ENCODE measurements at regions not wholly inside any gene's neighbourhood (a gene's known extent, or its start where the extent isn't known, plus 50 kb on each side); places are given as distances from the start of the nearest gene placed in this dataset.

DNA sequence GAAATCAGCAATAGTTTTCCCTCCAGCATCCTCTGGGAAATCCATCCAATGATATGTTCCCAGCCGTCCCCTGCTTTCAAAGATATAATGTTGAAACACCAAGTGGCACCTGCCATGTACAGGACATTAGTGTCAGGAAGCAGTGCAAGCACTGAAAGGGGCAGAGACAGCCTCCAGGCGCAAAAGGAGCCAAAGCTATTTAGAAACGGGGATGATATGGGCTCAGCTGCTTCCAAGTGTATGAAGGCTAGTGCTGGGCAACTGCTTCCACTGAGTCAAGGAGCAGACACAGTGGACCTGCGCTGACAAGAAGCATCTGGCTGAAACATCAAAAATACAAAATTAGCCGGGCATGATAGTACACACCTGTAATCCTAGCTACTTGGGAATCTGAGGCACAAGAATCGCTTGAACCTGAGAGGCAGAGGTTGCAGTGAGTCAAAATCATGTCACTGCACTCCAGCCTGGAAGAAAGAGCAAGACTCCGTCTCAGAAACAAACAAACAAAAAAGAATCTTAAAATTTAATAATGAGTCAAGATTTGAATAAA is 119.7 kb downstream of the AQP9 start:
- Histone ChIP-seq H3K36me3 (no peaks in the 10 kb centered on the region), H3K27me3 (no peaks in the 10 kb centered on the region), H3K9me3 (no peaks in the 10 kb centered on the region), H3K4me1 (peaks cover 6% of the 10 kb centered on the region), H3K4me3 (no peak overlapping the region), H3K27ac (no peak overlapping the region)
- intact Hi-C loops (cut with DNase I), result no loop called here
- TF ChIP-seq POLR2AphosphoS5 (IDR thresholded peaks at IDR 0.05; ENCODE audit: insufficient read depth in 1 of 2, low read depth in 1 of 2) (no peak), POLR2A (IDR thresholded peaks at IDR 0.05) (no peak)
- TF ChIP-seq, protein P1, sequence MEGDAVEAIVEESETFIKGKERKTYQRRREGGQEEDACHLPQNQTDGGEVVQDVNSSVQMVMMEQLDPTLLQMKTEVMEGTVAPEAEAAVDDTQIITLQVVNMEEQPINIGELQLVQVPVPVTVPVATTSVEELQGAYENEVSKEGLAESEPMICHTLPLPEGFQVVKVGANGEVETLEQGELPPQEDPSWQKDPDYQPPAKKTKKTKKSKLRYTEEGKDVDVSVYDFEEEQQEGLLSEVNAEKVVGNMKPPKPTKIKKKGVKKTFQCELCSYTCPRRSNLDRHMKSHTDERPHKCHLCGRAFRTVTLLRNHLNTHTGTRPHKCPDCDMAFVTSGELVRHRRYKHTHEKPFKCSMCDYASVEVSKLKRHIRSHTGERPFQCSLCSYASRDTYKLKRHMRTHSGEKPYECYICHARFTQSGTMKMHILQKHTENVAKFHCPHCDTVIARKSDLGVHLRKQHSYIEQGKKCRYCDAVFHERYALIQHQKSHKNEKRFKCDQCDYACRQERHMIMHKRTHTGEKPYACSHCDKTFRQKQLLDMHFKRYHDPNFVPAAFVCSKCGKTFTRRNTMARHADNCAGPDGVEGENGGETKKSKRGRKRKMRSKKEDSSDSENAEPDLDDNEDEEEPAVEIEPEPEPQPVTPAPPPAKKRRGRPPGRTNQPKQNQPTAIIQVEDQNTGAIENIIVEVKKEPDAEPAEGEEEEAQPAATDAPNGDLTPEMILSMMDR (IDR thresholded peaks at IDR 0.05), result no peak
- DNase-seq (ENCODE audit: extremely low spot score in 2 of 2), result no peak

DNA sequence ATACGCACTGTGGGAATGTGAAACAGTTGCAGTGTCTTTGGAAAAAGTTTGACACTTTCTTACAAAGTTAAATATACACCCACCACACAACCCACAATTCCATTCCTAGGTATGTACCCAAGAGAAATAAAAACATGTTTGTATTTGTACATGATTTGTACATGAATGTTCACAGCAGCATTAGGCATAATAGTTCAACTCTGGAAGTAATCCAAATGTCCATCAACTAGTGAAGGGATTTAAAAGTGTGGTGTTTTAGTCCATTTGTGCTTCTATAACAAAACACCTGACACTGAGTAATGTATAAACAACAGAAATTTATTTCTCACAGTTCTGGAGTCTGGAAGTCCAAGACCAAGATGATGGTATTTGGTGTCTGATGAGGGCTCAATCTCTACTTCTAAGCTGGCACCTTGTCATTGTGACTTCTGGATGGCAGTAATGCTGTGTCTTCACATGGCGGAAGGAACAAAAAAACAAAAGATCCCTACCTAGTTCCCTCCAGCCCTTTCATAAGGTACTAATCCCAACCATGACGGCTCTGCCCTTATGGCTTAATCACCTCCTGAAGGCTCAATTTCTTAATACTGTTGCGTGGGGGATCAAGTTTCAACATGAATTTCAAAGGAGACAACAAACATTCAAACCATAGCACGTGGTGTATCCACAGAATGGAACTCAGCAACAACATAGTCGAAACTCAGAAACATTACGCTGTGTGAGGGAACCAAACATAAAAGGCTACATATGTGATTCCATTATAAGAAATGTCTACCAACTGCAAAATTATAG is 120.5 kb downstream of the AQP9 start:
- no peaks in the 10 kb centered on the region for H3K9me3 ChIP-seq
- no peaks in the 10 kb centered on the region for H3K27me3 ChIP-seq
- H3K4me1 ChIP-seq, result peaks cover 6% of the 10 kb centered on the region
- H3K4me3 ChIP-seq, result no peak overlapping the region
- intact Hi-C loops (cut with DNase I), result no loop called here
- TF ChIP-seq POLR2A (IDR thresholded peaks at IDR 0.05), result no peak
- peak in 1 of 2 donors; percentile 55 for TF ChIP-seq POLR2AphosphoS5 (IDR thresholded peaks at IDR 0.05; ENCODE audit: insufficient read depth in 1 of 2, low read depth in 1 of 2)
- TF ChIP-seq, protein P1 (IDR thresholded peaks at IDR 0.05), result no peak
- no peaks in the 10 kb centered on the region for H3K36me3 ChIP-seq
- no peak overlapping the region for H3K27ac ChIP-seq
- DNase-seq (ENCODE audit: extremely low spot score in 2 of 2), result no peak

DNA sequence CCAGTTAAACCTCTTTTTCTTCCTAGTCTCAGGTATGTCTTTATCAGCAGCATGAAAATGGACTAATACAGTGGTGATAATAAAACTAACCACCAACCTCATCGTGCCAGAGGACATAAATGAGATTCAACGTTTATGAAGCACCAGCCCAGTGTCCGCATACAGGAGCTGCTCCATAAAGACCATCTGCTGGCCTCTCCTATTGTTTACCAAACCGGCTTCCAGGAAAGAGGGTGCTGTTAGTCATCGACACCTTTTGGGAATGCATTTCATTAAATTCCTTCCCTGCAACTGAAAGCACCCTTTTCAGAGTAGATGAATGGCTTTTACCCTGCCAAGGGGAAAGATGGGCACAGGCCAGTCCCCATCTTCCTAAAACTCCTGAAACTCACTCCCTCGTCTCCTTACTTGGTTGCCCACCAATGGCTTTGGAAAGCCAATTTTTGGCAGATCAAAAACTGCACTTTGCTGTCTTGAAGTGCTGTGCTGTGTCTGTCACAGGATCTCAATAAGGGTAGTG is 122.1 kb downstream of the AQP9 start:
- intact Hi-C loops (cut with DNase I), result no loop called here

DNA sequence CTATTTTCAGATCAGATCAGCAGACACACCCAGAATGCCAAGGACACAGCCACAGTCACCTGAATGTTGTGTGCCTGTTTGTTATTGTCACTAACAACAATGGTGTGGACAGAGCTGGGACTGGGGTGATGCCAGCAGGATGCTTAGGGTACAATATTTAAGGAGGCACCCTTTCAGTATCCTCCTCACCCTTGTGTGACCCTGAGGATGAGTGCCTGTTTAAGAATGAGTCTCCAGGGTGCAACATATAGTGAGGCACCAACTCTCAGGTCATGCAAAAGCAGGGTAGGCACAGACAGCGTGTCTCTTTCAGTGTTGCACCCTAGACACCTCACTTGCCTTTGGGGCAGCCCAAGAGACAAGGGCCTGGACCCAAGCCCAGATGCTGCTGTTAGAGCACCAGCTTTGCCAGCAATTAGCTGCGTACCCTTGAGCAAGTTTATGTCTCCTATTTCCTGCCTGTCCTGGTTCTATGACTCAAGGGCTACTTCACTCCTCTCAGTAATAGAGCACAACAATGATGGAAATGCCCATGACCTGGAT is 122.6 kb downstream of the AQP9 start:
- intact Hi-C loops (cut with DNase I), result no loop called here
- no peaks in the 10 kb centered on the region for H3K9me3 ChIP-seq
- no peaks in the 10 kb centered on the region for H3K36me3 ChIP-seq
- TF ChIP-seq POLR2AphosphoS5 (IDR thresholded peaks at IDR 0.05; ENCODE audit: insufficient read depth in 1 of 2, low read depth in 1 of 2) (no peak), POLR2A (IDR thresholded peaks at IDR 0.05) (no peak)
- TF ChIP-seq, protein P1 (IDR thresholded peaks at IDR 0.05), result no peak
- H3K4me1 ChIP-seq, result peaks cover 6% of the 10 kb centered on the region
- DNase-seq (ENCODE audit: extremely low spot score in 2 of 2), result no peak
- no peak overlapping the region for H3K4me3 ChIP-seq
- H3K27me3 ChIP-seq, result no peaks in the 10 kb centered on the region
- H3K27ac ChIP-seq, result no peak overlapping the region

More for the DNA sequence above, 122.1 kb downstream of the AQP9 start:
- H3K9me3 ChIP-seq, result no peaks in the 10 kb centered on the region
- no peak overlapping the region for H3K27ac ChIP-seq
- H3K36me3 ChIP-seq, result no peaks in the 10 kb centered on the region
- peaks cover 6% of the 10 kb centered on the region for H3K4me1 ChIP-seq
- TF ChIP-seq POLR2AphosphoS5 (IDR thresholded peaks at IDR 0.05; ENCODE audit: insufficient read depth in 1 of 2, low read depth in 1 of 2) (no peak), POLR2A (IDR thresholded peaks at IDR 0.05) (no peak)
- TF ChIP-seq, protein P1 (IDR thresholded peaks at IDR 0.05), result no peak
- DNase-seq (ENCODE audit: extremely low spot score in 2 of 2), result no peak
- H3K27me3 ChIP-seq, result no peaks in the 10 kb centered on the region
- no peak overlapping the region for H3K4me3 ChIP-seq
